Body of pancreas (tissue), 4 donors: ENCODE measurements at regions not wholly inside any gene's neighbourhood (a gene's known extent, or its start where the extent isn't known, plus 50 kb on each side); places are given as distances from the start of the nearest gene placed in this dataset.

Source experiments
- CTCF ChIP-seq, 7 experiments: fragments of 450-650 bp in 4 of 7; fragments of 200-600 bp in 3 of 7; sonication (generic) in 3 of 7; IDR thresholded peaks; one replicate each; pipeline ENCODE4 v1.5.1; 2016 to 2019; ENCODE audit warnings: antibody characterized with exemption in 7 of 7
- POLR2A ChIP-seq, 3 donors: fragments of 450-650 bp; IDR thresholded peaks; one replicate each; pipeline ENCODE4 v1.6.1; 2016; ENCODE audit warnings: antibody characterized with exemption in 3 of 3, mild to moderate bottlenecking in 2 of 3

GRCh38 chr21:20151741-20152140, 846.5 kb upstream of the NCAM2 start:
- TF ChIP-seq CTCF (IDR thresholded peaks at IDR 0.05) (no peak), POLR2A (IDR thresholded peaks at IDR 0.05) (no peak)
